Liver (tissue), 3 donors: ENCODE measurements at regions not wholly inside any gene's neighbourhood (a gene's known extent, or its start where the extent isn't known, plus 50 kb on each side); places are given as distances from the start of the nearest gene placed in this dataset.

Source experiments
- ATF3 ChIP-seq: IDR thresholded peaks from 2 replicates; pipeline ENCODE4 v1.6.1; 2016; ENCODE audit warnings: antibody characterized with exemption
- FOXA1 ChIP-seq: IDR thresholded peaks from 2 replicates; pipeline ENCODE4 v1.6.1; 2016; ENCODE audit warnings: antibody characterized with exemption
- GABPA ChIP-seq, 2 donors: IDR thresholded peaks in 1 of 2; conservative IDR thresholded peaks in 1 of 2; 2 replicates each; pipeline ENCODE4 v1.6.1; 2016; ENCODE audit warnings: antibody characterized with exemption in 2 of 2, mild to moderate bottlenecking in 1 of 2, moderate library complexity in 1 of 2
- JUND ChIP-seq, 2 donors: IDR thresholded peaks; 2 replicates each; pipeline ENCODE4 v1.6.1; 2016; ENCODE audit warnings: antibody characterized with exemption in 2 of 2
- RAD21 ChIP-seq, 2 donors: IDR thresholded peaks; 2 replicates each; pipeline ENCODE4 v1.6.1; 2016; ENCODE audit warnings: antibody characterized with exemption in 2 of 2, mild to moderate bottlenecking in 2 of 2
- REST ChIP-seq: IDR thresholded peaks from 2 replicates; pipeline ENCODE4 v1.6.1; 2016; ENCODE audit warnings: antibody characterized with exemption, mild to moderate bottlenecking
- TAF1 ChIP-seq: conservative IDR thresholded peaks from 2 replicates; pipeline ENCODE4 v1.6.1; 2016; ENCODE audit warnings: antibody characterized with exemption, mild to moderate bottlenecking
- YY1 ChIP-seq: IDR thresholded peaks from 2 replicates; pipeline ENCODE4 v1.6.1; 2016; ENCODE audit warnings: antibody characterized with exemption, mild to moderate bottlenecking
- TF ChIP-seq, protein P1 (sequence below): fragments of 150-350 bp; IDR thresholded peaks from 2 replicates; pipeline ENCODE4 v1.5.1; 2017; ENCODE audit warnings: improper control_type of control experiment, low read depth, low read length; ENCODE audit not compliant: missing input control
- TF ChIP-seq, protein P2 (sequence below): IDR thresholded peaks from 2 replicates; pipeline ENCODE4 v1.6.1; 2016; ENCODE audit warnings: antibody characterized with exemption
- donor health status: healthy.
- donor health status: healthy.

DNA sequence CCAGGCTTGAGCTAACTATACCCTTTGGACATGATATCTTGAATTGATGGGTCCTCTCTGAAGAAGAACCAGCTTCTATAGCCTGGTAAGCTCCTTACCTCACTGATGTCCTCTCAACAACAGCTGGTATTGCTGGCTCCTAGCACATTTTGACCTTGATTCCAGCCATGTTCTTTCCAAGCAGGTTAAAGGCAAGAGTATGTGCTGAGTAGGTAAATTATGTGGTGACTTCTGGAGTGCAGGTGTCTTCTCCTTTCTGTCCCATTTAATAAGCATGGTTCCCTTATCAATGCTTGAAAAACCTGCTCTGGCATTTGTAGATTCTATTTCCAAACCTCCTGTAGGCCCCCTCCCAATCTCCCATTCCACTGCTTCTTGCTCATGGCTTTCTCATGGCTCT is 300.1 kb downstream of the UTP18 start:
- TF ChIP-seq, protein P1, sequence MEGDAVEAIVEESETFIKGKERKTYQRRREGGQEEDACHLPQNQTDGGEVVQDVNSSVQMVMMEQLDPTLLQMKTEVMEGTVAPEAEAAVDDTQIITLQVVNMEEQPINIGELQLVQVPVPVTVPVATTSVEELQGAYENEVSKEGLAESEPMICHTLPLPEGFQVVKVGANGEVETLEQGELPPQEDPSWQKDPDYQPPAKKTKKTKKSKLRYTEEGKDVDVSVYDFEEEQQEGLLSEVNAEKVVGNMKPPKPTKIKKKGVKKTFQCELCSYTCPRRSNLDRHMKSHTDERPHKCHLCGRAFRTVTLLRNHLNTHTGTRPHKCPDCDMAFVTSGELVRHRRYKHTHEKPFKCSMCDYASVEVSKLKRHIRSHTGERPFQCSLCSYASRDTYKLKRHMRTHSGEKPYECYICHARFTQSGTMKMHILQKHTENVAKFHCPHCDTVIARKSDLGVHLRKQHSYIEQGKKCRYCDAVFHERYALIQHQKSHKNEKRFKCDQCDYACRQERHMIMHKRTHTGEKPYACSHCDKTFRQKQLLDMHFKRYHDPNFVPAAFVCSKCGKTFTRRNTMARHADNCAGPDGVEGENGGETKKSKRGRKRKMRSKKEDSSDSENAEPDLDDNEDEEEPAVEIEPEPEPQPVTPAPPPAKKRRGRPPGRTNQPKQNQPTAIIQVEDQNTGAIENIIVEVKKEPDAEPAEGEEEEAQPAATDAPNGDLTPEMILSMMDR: no peak
- no peak for TF ChIP-seq YY1
- no peak for TF ChIP-seq FOXA1
- no peak for TF ChIP-seq REST
- TF ChIP-seq GABPA (IDR thresholded peaks at IDR 0.05 in 1 of 2, conservative IDR thresholded peaks at IDR 0.05 in 1 of 2): no peak
- TF ChIP-seq TAF1: no peak
- no peak for TF ChIP-seq ATF3
- no peak for TF ChIP-seq JUND (IDR thresholded peaks at IDR 0.05)
- TF ChIP-seq, protein P2, sequence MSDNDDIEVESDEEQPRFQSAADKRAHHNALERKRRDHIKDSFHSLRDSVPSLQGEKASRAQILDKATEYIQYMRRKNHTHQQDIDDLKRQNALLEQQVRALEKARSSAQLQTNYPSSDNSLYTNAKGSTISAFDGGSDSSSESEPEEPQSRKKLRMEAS: no peak
- TF ChIP-seq RAD21 (IDR thresholded peaks at IDR 0.05): no peak
